Psoas muscle (tissue), 7 donors: ENCODE measurements at regions not wholly inside any gene's neighbourhood (a gene's known extent, or its start where the extent isn't known, plus 50 kb on each side); places are given as distances from the start of the nearest gene placed in this dataset.

Experiments used
- ATAC-seq, 4 donors: fragments of 200-7000 bp; cut with Tn5 transposase; one replicate each; pipeline ENCODE4 v1.9.1; 2020; ENCODE audit warnings: moderate library complexity in 3 of 4, mild to moderate bottlenecking in 2 of 4
- DNase-seq, 2 donors: peaks; one replicate each; pipeline ENCODE4 v3.0.0-alpha.2; 2020
- H3K27ac ChIP-seq: fragments of 200-600 bp; one replicate; pipeline ENCODE4 v1.8.0; 2022
- H3K27me3 ChIP-seq, 3 donors: fragments of 200-600 bp in 1 of 3; one replicate each; pipeline versions ENCODE4 v1.6.1 to v1.8.0; 2013 to 2022; ENCODE audit warnings: low read length in 2 of 3, mild to moderate bottlenecking in 2 of 3, moderate library complexity in 1 of 3; ENCODE audit not compliant: insufficient read depth in 3 of 3
- H3K36me3 ChIP-seq, 2 donors: fragments of 200-600 bp in 1 of 2; one replicate each; pipeline versions ENCODE4 v1.6.1 to v1.8.0; 2013 to 2022; ENCODE audit warnings: low read depth in 1 of 2, mild to moderate bottlenecking in 1 of 2, moderate library complexity in 1 of 2; ENCODE audit not compliant: insufficient read depth in 1 of 2
- H3K4me1 ChIP-seq: fragments of 200-600 bp; one replicate; pipeline ENCODE4 v1.8.0; 2022
- H3K4me3 ChIP-seq: fragments of 200-600 bp; one replicate; pipeline ENCODE4 v1.8.0; 2022; ENCODE audit warnings: mild to moderate bottlenecking
- H3K9me3 ChIP-seq: fragments of 200-600 bp; one replicate; pipeline ENCODE4 v1.8.0; 2022
- CTCF ChIP-seq: fragments of 200-600 bp; IDR thresholded peaks from one replicate; pipeline ENCODE4 v1.8.0; 2022; ENCODE audit warnings: antibody characterized with exemption
- WGBS, 3 donors: extraction: QIAGEN DNeasy Blood & Tissue Kit; methylation state at CpG; one replicate each; pipeline versions ENCODE4 v1.1.6 to v1.1.7; 2013; 5-methylcytosine and 5-hydroxymethylcytosine counted together
- intact Hi-C, 2 donors: fragments of 100-400 bp; cut with DNase I; formaldehyde crosslinking; loops; one replicate each; pipeline versions ENCODE4 v1.11.0 to v1.14.2; 2022
- donor health status: healthy with polysubstance abuse.
- donor health status: DM: no; HTN: no; CAD: no; lungs with moderate emphysema.
- donor health status: Bipolar disorder and iron deficiency.
- donor health status: healthy.
- donor health status: DM: yes; HTN: yes; CAD: no.
- donor health status: DM: no; HTN: no; CAD: no.
- donor health status: DM: yes; HTN: yes; CAD: no.

GRCh38 chr1:166322470-166322869 is 155.7 kb upstream of the FAM78B start:
- no peaks in the 10 kb centered on the region for H3K4me1 ChIP-seq
- intact Hi-C loops, result no loop called here
- no peaks in the 10 kb centered on the region for H3K36me3 ChIP-seq
- no peaks in the 10 kb centered on the region for H3K9me3 ChIP-seq
- no peaks in the 10 kb centered on the region for H3K27me3 ChIP-seq
- ATAC-seq (no peak), DNase-seq (no peak)
- no peak overlapping the region for H3K27ac ChIP-seq
- no peak overlapping the region for H3K4me3 ChIP-seq
- TF ChIP-seq CTCF, result no peak
- 70 to 78% (median 77%) methylated on average over 3 of the region's 3 CpGs for WGBS, 3 donors

- Histone ChIP-seq H3K36me3 (no peaks in the 10 kb centered on the region), H3K4me1 (no peaks in the 10 kb centered on the region), H3K9me3 (no peaks in the 10 kb centered on the region), H3K27ac (no peak overlapping the region), H3K27me3 (no peaks in the 10 kb centered on the region), H3K4me3 (no peak overlapping the region)
- DNase-seq (no peak), ATAC-seq (no peak)
- intact Hi-C loops, result no loop called here
- no peak for TF ChIP-seq CTCF
- 55 to 62% (median 58%) methylated on average over 5 of the region's 5 CpGs for WGBS, 3 donors
These were observed 161.1 kb upstream of the FAM78B start for GRCh38 chr1:166327886-166328285.

GRCh38 chr1:166328956-166329355 is 162.2 kb upstream of the FAM78B start:
- no peak for TF ChIP-seq CTCF
- no peak for ATAC-seq
- Histone ChIP-seq H3K4me3 (no peak overlapping the region), H3K27ac (no peak overlapping the region), H3K4me1 (no peaks in the 10 kb centered on the region), H3K36me3 (no peaks in the 10 kb centered on the region), H3K27me3 (no peaks in the 10 kb centered on the region), H3K9me3 (no peaks in the 10 kb centered on the region)
- DNase-seq, result no peak
- WGBS, 3 donors, result 85 to 95% (median 89%) methylated on average over 1 of the region's 1 CpG
- intact Hi-C loops, result no loop called here

GRCh38 chr1:166330096-166330495 is 163.3 kb upstream of the FAM78B start:
- H3K9me3 ChIP-seq, result no peaks in the 10 kb centered on the region
- no peaks in the 10 kb centered on the region for H3K27me3 ChIP-seq
- 63 to 77% (median 63%) methylated on average over 1 of the region's 1 CpG for WGBS, 3 donors
- no peak overlapping the region for H3K27ac ChIP-seq
- intact Hi-C loops, result no loop called here
- DNase-seq (no peak), ATAC-seq (no peak)
- no peak overlapping the region for H3K4me3 ChIP-seq
- H3K4me1 ChIP-seq, result no peaks in the 10 kb centered on the region
- no peaks in the 10 kb centered on the region for H3K36me3 ChIP-seq
- TF ChIP-seq CTCF, result no peak

- Histone ChIP-seq H3K36me3 (no peaks in the 10 kb centered on the region), H3K4me1 (no peaks in the 10 kb centered on the region), H3K27ac (no peak overlapping the region), H3K9me3 (no peaks in the 10 kb centered on the region), H3K4me3 (no peak overlapping the region), H3K27me3 (no peaks in the 10 kb centered on the region)
- no peak for TF ChIP-seq CTCF
- WGBS, 3 donors, result 86 to 94% (median 91%) methylated on average over 2 of the region's 2 CpGs
- intact Hi-C loops, result no loop called here
- DNase-seq, result no peak
- ATAC-seq, result no peak
These were observed 171.3 kb upstream of the FAM78B start for GRCh38 chr1:166338105-166338504.
